Uterus (tissue), 2 donors: ENCODE measurements at regions not wholly inside any gene's neighbourhood (a gene's known extent, or its start where the extent isn't known, plus 50 kb on each side); places are given as distances from the start of the nearest gene placed in this dataset.

ENCODE experiments used
- CTCF ChIP-seq, 4 experiments: fragments of 200-600 bp in 2 of 4; fragments of 450-650 bp in 2 of 4; sonication (generic) in 2 of 4; IDR thresholded peaks; one replicate each; pipeline ENCODE4 v1.5.1; 2016 to 2019; ENCODE audit warnings: antibody characterized with exemption in 4 of 4, mild to moderate bottlenecking in 2 of 4, moderate library complexity in 1 of 4
- POLR2A ChIP-seq, 2 donors: fragments of 450-650 bp; IDR thresholded peaks; one replicate each; pipeline ENCODE4 v1.6.1; 2016; ENCODE audit warnings: antibody characterized with exemption in 2 of 2, mild to moderate bottlenecking in 1 of 2, moderate library complexity in 1 of 2

GRCh38 chr14:38972511-38972910 is 130.5 kb downstream of the SEC23A start:
- no peak for TF ChIP-seq CTCF (IDR thresholded peaks at IDR 0.05)
- TF ChIP-seq POLR2A (IDR thresholded peaks at IDR 0.05) = no peak
